ENCODE measurements at regions not wholly inside any gene's neighbourhood (a gene's known extent, or its start where the extent isn't known, plus 50 kb on each side); places are given as distances from the start of the nearest gene placed in this dataset.
"Not testable (repeated sequence)": the region's sequence is repeated elsewhere in the genome, so short reads cannot be mapped to it uniquely, and the experiment has no call there.

DNA sequence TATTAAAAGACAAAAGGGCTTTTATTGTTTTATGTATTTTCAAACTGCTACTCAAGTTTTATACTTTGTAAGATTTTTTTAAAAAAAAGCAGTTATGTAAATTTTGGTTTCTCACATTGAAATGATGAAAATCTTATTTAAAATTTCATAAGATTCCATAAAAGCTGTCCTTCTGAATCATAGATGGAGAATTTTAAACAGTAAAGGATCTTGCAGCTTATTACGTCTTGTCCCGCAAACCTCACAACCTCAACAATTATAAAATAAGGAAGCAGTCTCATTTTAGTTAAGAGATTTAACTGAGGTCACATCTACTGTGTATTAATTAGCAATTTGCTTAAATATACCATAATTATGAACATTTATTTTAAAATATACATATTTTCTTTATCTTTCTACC, 581.0 kb upstream of the SPRY2 start:
- DNase-seq (ENCODE audit: low spot score) = no peak

DNA sequence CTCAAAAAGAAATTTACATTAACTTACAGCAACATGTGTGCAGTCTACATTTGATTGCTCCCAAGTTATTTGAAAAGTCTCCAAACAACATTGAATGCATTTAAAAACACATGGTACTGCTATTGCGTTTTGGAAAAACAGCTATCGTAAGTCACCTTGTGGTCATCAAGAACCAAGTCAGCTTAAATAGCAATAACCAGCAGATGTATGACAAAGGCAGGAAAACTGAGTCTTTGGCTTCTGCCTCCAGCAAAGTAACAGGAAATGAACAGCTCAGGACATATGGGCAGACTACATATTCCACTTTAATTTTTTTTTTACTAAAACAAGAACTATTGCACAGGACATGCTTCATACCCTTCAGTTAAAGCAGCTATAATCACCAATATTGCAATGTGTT, 580.6 kb upstream of the SPRY2 start:
- no peak for DNase-seq (ENCODE audit: low spot score)

DNA sequence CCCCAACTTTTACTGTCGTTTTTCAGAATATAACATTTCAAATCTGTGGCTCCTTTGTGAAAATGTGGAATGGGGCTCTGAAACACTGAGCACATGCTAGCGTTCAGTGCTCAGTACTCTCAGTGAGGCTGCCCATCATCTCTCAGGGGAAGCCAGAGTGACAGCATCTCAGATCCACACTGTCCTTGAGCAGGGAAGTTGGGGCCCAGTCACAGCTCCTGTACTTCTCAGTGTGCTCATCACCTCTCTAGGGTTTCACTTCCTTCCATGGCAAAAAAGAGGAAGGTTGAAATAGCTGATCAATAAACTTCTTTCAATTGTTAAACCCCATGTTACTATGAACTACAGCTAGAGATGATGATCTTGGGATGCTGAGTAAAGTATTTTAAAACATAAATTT, 565.9 kb upstream of the SPRY2 start:
- no peak for DNase-seq (ENCODE audit: low spot score)

DNA sequence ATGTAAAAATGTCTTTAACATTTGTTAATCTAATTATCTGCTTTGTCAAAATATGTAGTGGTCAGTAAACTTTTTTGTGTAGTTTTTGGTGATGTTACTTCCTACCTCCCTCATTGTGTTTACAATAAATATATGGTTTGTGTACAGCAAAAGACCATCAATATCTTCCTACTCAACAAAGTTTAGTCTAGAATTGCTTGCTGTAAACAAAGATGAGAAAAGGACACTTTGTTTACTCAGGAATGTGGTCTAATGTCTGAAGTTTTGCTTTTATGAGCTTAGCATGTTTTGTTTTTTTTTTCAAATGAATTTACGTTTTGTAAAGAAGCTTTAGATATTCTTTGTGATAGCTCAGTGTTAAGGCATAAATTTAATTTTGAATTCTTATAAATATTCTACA, 563.5 kb upstream of the SPRY2 start:
- DNase-seq (ENCODE audit: low spot score) = no peak

DNA sequence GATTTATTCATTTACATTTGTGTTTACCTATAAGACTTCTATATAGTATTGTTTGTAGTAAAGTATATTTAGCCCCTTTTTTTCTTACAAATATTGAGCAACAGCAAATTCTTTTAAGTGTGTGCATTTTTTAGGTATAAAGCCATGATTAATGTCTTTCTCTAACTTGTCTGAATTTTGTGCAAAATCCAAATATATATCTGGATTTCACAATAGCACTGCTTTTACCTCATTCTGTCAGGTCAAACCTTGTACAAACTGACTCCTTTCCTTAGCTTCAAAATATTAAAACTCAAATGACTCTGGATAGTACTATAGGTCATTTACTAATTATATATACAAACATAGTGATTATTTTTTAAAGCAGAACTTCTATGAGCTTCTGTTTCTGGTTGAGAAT, 563.0 kb upstream of the SPRY2 start:
- DNase-seq (ENCODE audit: low spot score) = no peak

DNA sequence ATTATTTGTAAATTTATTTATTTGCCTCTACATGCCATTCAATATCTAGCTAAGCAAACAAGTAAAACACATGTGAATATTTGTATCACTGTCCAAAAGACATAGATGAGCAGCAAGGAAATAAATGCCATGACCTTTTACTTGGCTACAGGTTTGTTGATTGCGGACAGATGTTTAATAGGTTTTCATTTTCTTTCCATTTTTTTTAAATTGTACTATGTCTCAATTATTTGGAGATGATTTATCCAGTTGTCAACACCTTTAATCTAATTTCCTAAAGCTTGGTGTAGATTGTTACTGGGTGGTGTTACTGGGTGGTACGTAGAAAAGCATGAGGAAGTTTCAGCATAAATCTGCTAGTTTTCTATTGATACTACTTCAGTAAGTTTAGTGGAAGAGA, 560.6 kb upstream of the SPRY2 start:
- DNase-seq (ENCODE audit: low spot score) = no peak

- no peak for DNase-seq (ENCODE audit: low spot score)
These were observed 560.2 kb upstream of the SPRY2 start for GRCh38 chr13:80901111-80901510.

DNA sequence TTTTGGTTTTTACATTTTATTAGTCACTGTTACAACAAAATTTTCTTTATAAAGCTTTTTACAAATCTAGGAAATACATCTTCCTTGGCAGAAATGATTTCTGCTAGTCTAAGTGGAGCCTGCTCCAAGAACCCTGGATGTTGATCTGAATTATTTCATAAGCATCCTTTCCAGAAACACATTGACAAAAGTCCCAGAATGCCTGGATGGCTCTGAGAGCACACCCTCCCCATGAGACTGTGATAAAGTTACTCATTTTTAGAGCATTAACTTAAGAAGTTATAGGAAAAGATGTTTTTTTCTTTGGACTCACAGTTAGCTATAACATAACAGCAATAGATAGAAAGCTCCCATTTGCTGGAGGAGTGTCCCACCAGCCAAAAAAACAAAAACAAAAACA, 559.6 kb upstream of the SPRY2 start:
- DNase-seq (ENCODE audit: low spot score) = no peak

DNA sequence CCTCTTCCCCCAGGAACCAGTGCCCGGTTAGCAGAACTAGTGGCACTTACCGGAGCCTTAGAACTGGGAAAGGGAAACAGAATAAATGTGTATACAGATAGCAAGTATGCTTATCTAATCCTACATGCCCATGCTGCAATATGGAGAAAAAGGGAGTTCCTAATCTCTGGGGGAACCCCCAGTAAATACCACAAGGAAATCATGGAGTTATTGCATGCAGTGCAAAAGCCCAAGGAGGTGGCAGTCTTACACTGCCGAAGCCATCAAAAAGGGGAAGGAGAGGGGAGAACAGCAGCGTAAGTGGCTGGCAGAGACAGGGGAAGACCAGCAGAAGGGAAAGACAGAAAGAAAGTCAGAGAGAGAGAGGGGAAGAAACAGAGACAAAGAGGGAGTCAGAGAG, 556.7 kb upstream of the SPRY2 start:
- DNase-seq (ENCODE audit: low spot score) = not testable (repeated sequence)

- DNase-seq (ENCODE audit: low spot score) = no peak
These were observed 554.0 kb upstream of the SPRY2 start for GRCh38 chr13:80894917-80895316.

GRCh38 chr13:80889829-80890228, 548.9 kb upstream of the SPRY2 start:
- no peak for DNase-seq (ENCODE audit: low spot score)

DNA sequence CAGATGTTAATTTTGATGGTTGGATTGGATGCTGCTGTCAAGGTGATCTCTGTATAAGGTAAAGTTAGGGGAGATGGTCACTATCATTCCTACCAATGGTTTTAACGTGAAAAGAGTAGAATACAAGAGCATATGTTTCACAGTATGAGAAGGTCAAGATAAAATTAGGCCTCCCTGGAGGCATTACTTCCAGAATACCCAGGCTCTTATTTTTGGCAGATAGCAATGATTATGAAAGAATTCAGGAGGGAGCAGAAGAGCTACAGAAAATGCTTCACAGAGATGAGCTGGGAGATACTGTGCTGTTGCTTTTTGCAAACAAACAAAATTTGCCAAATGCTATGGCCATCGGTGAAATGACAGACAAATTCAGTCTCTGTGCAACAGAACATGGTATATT, 547.5 kb upstream of the SPRY2 start:
- no peak for DNase-seq (ENCODE audit: low spot score)

DNA sequence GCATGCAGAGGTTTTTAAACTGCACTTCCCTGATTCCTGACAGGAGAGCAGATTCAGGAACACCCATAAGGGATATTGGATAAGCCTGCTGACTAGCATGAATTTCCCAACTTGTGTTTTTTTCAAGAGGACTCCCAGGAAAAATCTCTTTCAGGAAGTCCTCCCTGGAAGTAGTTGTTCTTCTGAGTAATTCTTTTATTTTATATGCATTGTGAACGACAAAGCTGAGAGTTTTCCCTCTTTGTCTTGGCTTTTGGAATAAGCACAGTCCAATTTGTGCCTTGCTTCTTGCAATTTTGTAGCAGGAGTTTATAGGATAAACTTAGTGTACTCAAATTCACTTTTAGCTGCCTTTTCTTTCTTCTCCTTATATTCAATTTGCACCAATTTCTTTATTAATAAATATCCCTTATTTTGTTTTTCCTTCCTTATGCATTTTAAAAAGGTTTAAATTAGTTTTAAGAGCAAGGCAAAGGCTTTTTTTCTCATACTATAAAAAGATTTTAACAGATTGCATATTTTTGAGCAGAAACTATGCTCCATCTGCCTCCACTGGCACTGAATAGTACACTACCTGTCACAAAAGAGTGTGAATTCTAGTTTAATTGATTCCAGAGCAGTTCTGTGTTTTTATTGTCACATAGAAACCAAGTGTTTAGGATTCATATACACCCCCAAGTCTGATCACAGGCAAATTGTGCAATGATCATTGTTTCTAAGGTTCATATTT, 543.3 kb upstream of the SPRY2 start:
- DNase-seq (ENCODE audit: low spot score) = no peak

GRCh38 chr13:80883545-80883944, 542.6 kb upstream of the SPRY2 start:
- DNase-seq (ENCODE audit: low spot score) = no peak

DNA sequence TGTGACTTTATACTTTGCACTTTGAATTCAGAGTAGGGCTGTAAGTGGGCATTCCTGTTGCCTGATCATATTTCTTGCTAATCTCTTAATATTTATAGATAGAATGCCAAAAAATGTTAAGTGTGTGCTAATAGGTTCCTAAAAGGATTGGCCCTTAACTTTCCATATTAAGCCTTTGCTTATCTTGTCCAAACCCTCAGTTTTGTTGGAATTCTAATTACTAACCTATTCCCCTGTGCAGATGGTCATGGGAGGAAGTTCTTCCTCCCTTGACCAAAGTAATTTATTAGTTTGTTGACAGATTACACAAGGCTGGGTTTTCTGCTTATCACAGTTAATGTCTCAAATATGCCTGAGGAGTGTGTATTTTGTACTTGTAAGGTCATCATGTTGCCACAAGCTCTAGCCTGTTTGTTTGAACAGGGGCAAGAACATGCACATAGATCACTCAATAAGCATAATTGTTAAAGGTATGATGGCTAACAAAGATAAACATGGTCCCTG, 541.1 kb upstream of the SPRY2 start:
- DNase-seq (ENCODE audit: low spot score) = no peak

DNA sequence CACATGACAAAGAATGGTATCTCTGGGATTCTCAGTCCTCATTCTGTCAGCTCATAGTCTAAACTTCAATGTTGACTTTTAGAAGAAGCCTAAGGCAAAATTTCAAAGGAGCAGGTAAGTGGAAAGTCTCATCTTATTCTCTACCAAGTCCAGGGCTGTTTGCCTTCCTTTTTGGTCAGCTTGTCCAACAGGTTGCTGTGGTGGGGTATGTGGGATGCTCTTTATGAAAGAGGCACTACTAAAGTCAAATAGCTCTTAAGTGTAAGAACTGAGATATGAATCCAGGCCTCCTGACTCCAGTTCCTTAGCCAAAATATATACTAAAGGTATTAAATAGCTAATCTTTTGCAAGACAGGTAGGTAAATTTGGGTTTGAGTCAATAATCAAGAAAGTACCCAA, 540.6 kb upstream of the SPRY2 start:
- no peak for DNase-seq (ENCODE audit: low spot score)

DNA sequence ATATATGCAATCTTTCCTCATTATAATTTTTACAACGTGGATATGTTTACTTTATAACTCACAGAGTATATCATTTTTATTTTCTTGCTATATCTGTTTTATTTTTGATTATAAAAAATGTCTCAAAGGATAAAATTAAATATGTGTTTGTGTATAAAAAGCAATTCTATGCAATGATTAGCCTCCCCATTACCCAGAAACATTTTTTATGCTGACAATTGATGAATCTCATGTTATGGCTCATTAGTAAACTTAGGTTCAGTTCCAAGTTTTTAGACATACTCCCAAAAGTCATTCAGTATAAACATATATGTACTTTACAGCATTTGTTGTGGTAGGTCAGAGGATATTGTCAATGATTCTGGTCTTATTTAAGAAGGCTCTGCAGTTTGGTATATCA, 540.1 kb upstream of the SPRY2 start:
- DNase-seq (ENCODE audit: low spot score) = no peak

DNA sequence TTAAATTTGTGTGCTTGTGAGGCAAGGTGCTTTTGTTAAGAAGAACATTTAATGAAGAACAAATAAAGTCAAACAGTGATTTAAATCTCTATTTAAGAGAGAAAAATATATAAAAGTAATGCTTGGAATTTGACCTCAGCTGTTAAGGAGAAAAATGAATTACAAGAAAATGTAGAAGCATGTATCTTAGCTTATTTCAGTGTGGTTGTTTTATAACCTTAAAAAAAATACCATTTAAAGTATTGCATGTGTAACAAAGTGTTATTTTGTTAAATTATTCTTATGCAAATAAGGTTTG, 537.0 kb upstream of the SPRY2 start:
- DNase-seq (ENCODE audit: low spot score) = no peak

GRCh38 chr13:80877209-80877943, 536.5 kb upstream of the SPRY2 start:
- DNase-seq (ENCODE audit: low spot score) = no peak

DNA sequence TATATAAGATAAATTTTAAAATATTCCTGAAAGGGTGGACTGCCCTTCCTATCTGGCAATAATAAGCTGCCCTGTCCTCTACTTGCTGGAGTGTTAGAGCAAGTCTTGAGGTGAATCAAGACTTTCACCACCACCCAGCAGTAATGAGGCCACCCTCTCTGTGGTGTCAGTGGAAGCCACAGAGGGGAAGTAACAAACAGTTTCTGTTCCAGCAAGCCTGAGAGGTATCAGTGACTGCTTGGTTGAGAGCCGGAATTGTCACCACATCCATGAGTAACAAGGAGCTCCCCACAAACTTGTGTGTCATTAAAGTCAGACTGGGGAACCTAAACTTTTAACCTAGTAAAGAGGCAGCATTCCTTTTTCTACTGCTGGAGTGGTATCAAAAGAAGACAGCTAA, 532.7 kb upstream of the SPRY2 start:
- DNase-seq (ENCODE audit: low spot score) = no peak

- not testable (repeated sequence) for DNase-seq (ENCODE audit: low spot score)
These were observed 531.0 kb upstream of the SPRY2 start for GRCh38 chr13:80871971-80872370.

DNA sequence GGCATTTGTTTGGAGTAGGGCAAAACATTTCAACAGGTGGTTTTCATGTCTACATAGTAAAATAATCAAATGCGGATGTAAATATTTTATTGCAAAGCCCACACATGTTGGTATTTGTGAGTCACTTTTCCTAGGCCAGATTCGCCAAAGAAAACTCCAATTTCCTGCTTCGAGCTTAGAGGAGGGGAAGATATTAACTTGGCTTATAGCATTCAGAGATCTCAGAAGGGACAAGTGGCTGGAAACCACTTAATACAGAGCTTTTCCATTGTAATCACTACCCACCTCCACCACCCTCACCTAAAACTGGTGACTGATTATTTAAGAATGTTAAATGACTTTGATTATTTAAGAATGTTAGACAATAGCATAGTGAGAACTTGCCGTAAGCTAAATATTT, 530.6 kb upstream of the SPRY2 start:
- DNase-seq (ENCODE audit: low spot score) = no peak

DNA sequence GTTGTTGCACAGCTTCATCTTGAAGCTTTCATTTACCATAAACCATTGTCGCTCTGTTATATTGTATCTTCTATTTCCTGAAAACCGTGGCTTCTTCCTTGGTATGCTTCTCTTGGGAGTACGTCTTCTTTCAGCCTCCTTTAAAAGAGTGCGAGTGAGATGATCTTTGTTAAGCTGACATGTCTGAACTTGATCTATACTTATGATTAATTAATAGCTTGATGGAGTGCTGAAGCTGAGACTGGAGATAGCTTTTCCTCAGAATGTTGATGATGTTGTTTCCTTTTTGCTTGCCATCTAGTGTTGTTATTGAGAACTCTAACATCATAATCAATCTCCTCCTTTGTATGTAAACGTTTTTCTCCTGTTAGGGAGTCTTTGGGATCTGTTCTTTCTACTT, 529.3 kb upstream of the SPRY2 start:
- DNase-seq (ENCODE audit: low spot score) = no peak
